Endothelial cell of umbilical vein (primary cell): ENCODE measurements at regions not wholly inside any gene's neighbourhood (a gene's known extent, or its start where the extent isn't known, plus 50 kb on each side); places are given as distances from the start of the nearest gene placed in this dataset.

Experiments
- BruUV-seq: library from RNA; stranded (reverse); fragments of 400-500 nt; replicated peaks from 2 replicates; lab custom pipeline; 2021; lab: Mats Ljungman, UMichigan
- CTCF ChIA-PET: fragments of 300-600, 350-600 bp; sonication (Branson Sonifier 250); formaldehyde crosslinking; loops from one replicate; lab custom pipeline; 2021; ENCODE audit warnings: antibody characterized with exemption, inconsistent platforms; lab: Charles Lee
- POLR2A ChIA-PET: fragments of 300-600, 350-600 bp; sonication (Branson Sonifier 250); formaldehyde crosslinking; loops from one replicate; lab custom pipeline; 2021; ENCODE audit warnings: antibody characterized with exemption, inconsistent platforms; lab: Charles Lee
- DNase-seq: peaks from one replicate; pipeline ENCODE4 v3.0.0-alpha.2; 2011; ENCODE audit warnings: low read depth, low spot score
- FAIRE-seq: peaks from 2 replicates; lab custom pipeline; 2011; peaks lifted over from hg19 to GRCh38; lab: Jason Lieb, UNC
- H2AFZ ChIP-seq: 2 replicates; pipeline ENCODE4 v1.6.0; 2012; ENCODE audit warnings: low read depth, low read length, control low read depth, inconsistent platforms
- H3K27ac ChIP-seq: 2 replicates; pipeline ENCODE4 v1.5.1; 2011; ENCODE audit warnings: low read depth, mild to moderate bottlenecking, control low read depth, low read length, moderate library complexity; ENCODE audit not compliant: insufficient read depth
- H3K27me3 ChIP-seq, 2 experiments: 2 replicates each; pipeline versions ENCODE4 v1.6.0 to v1.6.1; 2011; ENCODE audit warnings: low read length in 2 of 2, mixed read lengths in 1 of 2; ENCODE audit not compliant: control insufficient read depth in 2 of 2, insufficient read depth in 2 of 2
- H3K36me3 ChIP-seq, 2 experiments: 2 replicates in 1 of 2; 3 replicates in 1 of 2; pipeline ENCODE4 v1.5.1; 2011; ENCODE audit warnings: low read length in 2 of 2, mild to moderate bottlenecking in 1 of 2, moderate library complexity in 1 of 2; ENCODE audit not compliant: control insufficient read depth in 2 of 2, insufficient read depth in 2 of 2; ENCODE audit errors: extremely low read depth in 1 of 2
- H3K4me1 ChIP-seq: 3 replicates; pipeline ENCODE4 v1.5.1; 2011; ENCODE audit warnings: mild to moderate bottlenecking, low read length; ENCODE audit not compliant: control insufficient read depth, insufficient read depth; ENCODE audit errors: extremely low read depth
- H3K4me2 ChIP-seq: 2 replicates; pipeline ENCODE4 v1.6.1; 2011; ENCODE audit warnings: low read length, control low read depth, mixed read lengths; ENCODE audit not compliant: insufficient read depth
- H3K4me3 ChIP-seq, 3 experiments: fragments of 200-600 bp in 1 of 3; sonication (generic), shearing (Covaris generic) in 1 of 3; replicated peaks in 1 of 3; 2 replicates each; pipeline ENCODE4 v1.5.1; 2011 to 2016; ENCODE audit warnings: control low read depth in 3 of 3, low read length in 3 of 3, mild to moderate bottlenecking in 2 of 3, inconsistent platforms in 1 of 3, low read depth in 1 of 3, moderate library complexity in 1 of 3; ENCODE audit not compliant: insufficient read depth in 1 of 3
- H3K79me2 ChIP-seq: 2 replicates; pipeline ENCODE4 v1.6.0; 2012; ENCODE audit warnings: low read length, inconsistent platforms; ENCODE audit not compliant: control insufficient read depth, insufficient read depth
- H3K9ac ChIP-seq: replicated peaks from 2 replicates; pipeline ENCODE3; 2011; ENCODE audit warnings: low read length, control low read depth; ENCODE audit not compliant: insufficient read depth; ENCODE audit errors: extremely low read depth
- H3K9me1 ChIP-seq: replicated peaks from 3 replicates; pipeline ENCODE4 v1.6.0; 2011; ENCODE audit warnings: mild to moderate bottlenecking, low read length; ENCODE audit not compliant: control insufficient read depth, insufficient read depth; ENCODE audit errors: extremely low read depth
- H3K9me3 ChIP-seq: replicated peaks from 2 replicates; pipeline ENCODE4 v1.5.1; 2012; ENCODE audit warnings: low read length, inconsistent platforms; ENCODE audit not compliant: control insufficient read depth, insufficient read depth
- H4K20me1 ChIP-seq: replicated peaks from 2 replicates; pipeline ENCODE3; 2011; ENCODE audit warnings: mild to moderate bottlenecking, low read length; ENCODE audit not compliant: control insufficient read depth, insufficient read depth; ENCODE audit errors: extremely low read depth
- CTCF ChIP-seq, 2 donors: IDR thresholded peaks; 1 replicate in 1 of 2; 2 replicates in 1 of 2; pipeline ENCODE4 v1.5.1; 2011; ENCODE audit warnings: low read length in 2 of 2, mild to moderate bottlenecking in 2 of 2, moderate library complexity in 2 of 2, control low read depth in 1 of 2, inconsistent platforms in 1 of 2, low read depth in 1 of 2; ENCODE audit not compliant: insufficient read depth in 1 of 2; ENCODE audit errors: extremely low read depth in 1 of 2
- EZH2 ChIP-seq: IDR thresholded peaks from 2 replicates; pipeline ENCODE4 v1.6.1; 2012; ENCODE audit warnings: borderline replicate concordance, low read depth, mild to moderate bottlenecking, moderate library complexity, low read length, inconsistent platforms; ENCODE audit not compliant: severe bottlenecking
- FOS ChIP-seq: IDR thresholded peaks from 2 replicates; pipeline ENCODE4 v1.6.1; 2011; ENCODE audit warnings: mild to moderate bottlenecking, low read length, moderate library complexity, borderline replicate concordance; ENCODE audit not compliant: insufficient read depth
- GATA2 ChIP-seq: IDR thresholded peaks from 2 replicates; pipeline ENCODE4 v1.7.0; 2011; ENCODE audit warnings: low read depth, mild to moderate bottlenecking, moderate library complexity, mixed read lengths, low read length; ENCODE audit not compliant: insufficient read length, insufficient read depth
- JUN ChIP-seq: IDR thresholded peaks from 2 replicates; pipeline ENCODE4 v1.6.1; 2011; ENCODE audit warnings: borderline replicate concordance, low read depth; ENCODE audit not compliant: insufficient read length, insufficient read depth
- MAX ChIP-seq: IDR thresholded peaks from 2 replicates; pipeline ENCODE4 v1.6.1; 2011; ENCODE audit not compliant: insufficient read depth, insufficient read length
- MYC ChIP-seq: IDR thresholded peaks from one replicate; pipeline ENCODE4 v1.6.1; 2011; ENCODE audit warnings: mild to moderate bottlenecking, low read depth, low read length
- POLR2A ChIP-seq: IDR thresholded peaks from 2 replicates; pipeline ENCODE4 v1.6.1; 2012; ENCODE audit warnings: low read depth, mild to moderate bottlenecking, control low read depth, low read length
- POLR2AphosphoS5 ChIP-seq: IDR thresholded peaks from 2 replicates; pipeline ENCODE4 v1.6.1; 2012; ENCODE audit warnings: low read depth, mild to moderate bottlenecking, control low read depth, low read length, moderate library complexity; ENCODE audit not compliant: insufficient read depth
- dilution Hi-C: fragments of 300-500 bp; cut with MboI; formaldehyde crosslinking; loops from one replicate; pipeline ENCODE4 v1.15.0; 2019; ENCODE audit warnings: low sequenced_read_pairs; ENCODE audit not compliant: extremely low pct_ligation_motif_present
- intact Hi-C: fragments of 100-400 bp; cut with micrococcal nuclease; formaldehyde crosslinking; loops from one replicate; pipeline ENCODE4 v1.10.0; 2022

- FAIRE-seq (no peak), DNase-seq (no peak)
- Histone ChIP-seq H3K27ac (no peak overlapping the region), H3K36me3 (no peaks in the 10 kb centered on the region), H3K79me2 (no peaks in the 10 kb centered on the region), H3K9ac (no peak overlapping the region), H3K4me3 (no peak overlapping the region), H3K4me1 (no peaks in the 10 kb centered on the region), H2AFZ (no peak overlapping the region), H3K27me3 (no peaks in the 10 kb centered on the region), H4K20me1 (no peaks in the 10 kb centered on the region), H3K9me3 (peaks cover 2% of the 10 kb centered on the region), H3K9me1 (no peaks in the 10 kb centered on the region), H3K4me2 (no peak overlapping the region)
- ChIA-PET POLR2A (no interaction called here), CTCF (no interaction called here)
- dilution Hi-C loops, result no loop called here
- TF ChIP-seq CTCF (IDR thresholded peaks at IDR 0.05; ENCODE audit: extremely low read depth in 1 of 2, insufficient read depth in 1 of 2, low read depth in 1 of 2, low read length in 2 of 2), result no peak
- no peak for TF ChIP-seq FOS
- no peak for TF ChIP-seq MYC
- TF ChIP-seq MAX, result no peak
- no peak for TF ChIP-seq POLR2A
- no peak for TF ChIP-seq JUN
- no peak for TF ChIP-seq POLR2AphosphoS5
- TF ChIP-seq GATA2, result no peak
- TF ChIP-seq EZH2, result no peak
- intact Hi-C loops, result no loop called here
- BruUV-seq, result no TSS peak
Measured at GRCh38 chr6:51526922-51527321, 560.5 kb downstream of the PKHD1 start.
